ENCODE measurements at regions not wholly inside any gene's neighbourhood (a gene's known extent, or its start where the extent isn't known, plus 50 kb on each side); places are given as distances from the start of the nearest gene placed in this dataset.

GRCh38 chr6:103191391-103192093 is 1668.2 kb downstream of the HACE1 start (continued):
- TF ChIP-seq REST (IDR thresholded peaks at IDR 0.05; ENCODE audit: low read depth, low read length) (no peak), SKIL (IDR thresholded peaks at IDR 0.05; ENCODE audit: low read depth, poor library complexity, severe bottlenecking) (no peak)

- ATAC-seq (no peak), DNase-seq (ENCODE audit: low read depth, low spot score) (no peak), FAIRE-seq (no peak)
- TF ChIP-seq BCLAF1 (IDR thresholded peaks at IDR 0.05) = no peak
- H3K79me2 ChIP-seq (ENCODE audit: control insufficient read depth, insufficient read depth, low read length) = no peaks in the 10 kb centered on the region
- H3K27me3 ChIP-seq (replicated peaks in 1 of 2; ENCODE audit: control insufficient read depth in 2 of 2, insufficient read depth in 2 of 2, low read length in 1 of 2) = no peaks in the 10 kb centered on the region
- 15% methylated on average over 3 of the region's 3 CpGs for WGBS (ENCODE audit: insufficient coverage, insufficient replicate concordance, low lambda C conversion rate, missing lambda C conversion rate)
- no peaks in the 10 kb centered on the region for H3K36me3 ChIP-seq (ENCODE audit: control insufficient read depth in 2 of 2, insufficient read depth in 2 of 2, low read length in 1 of 2)
- SMC1A ChIA-PET (ENCODE audit: uncharacterized antibody, unreplicated experiment) = interaction anchor here (0.8 to 1.4 kb wide), 5 partner anchors 24 to 157 kb away, joined by 3 to 4 read pairs (median 3); no protein-coding TSS in a partner anchor
- no TSS peak for BruUV-seq (replicated peaks)
- intact Hi-C loops (cut with micrococcal nuclease; ENCODE audit: unreplicated experiment) = no loop called here
- H2AFZ ChIP-seq (ENCODE audit: control insufficient read depth, low read depth, low read length) = no peak overlapping the region
- RAD21 ChIA-PET (ENCODE audit: unreplicated experiment) = no interaction called here
- CTCF ChIA-PET = no interaction called here
- H3K9ac ChIP-seq (ENCODE audit: control insufficient read depth, insufficient read depth, low read length) = no peak overlapping the region
- no peak overlapping the region for H3K4me3 ChIP-seq
- no peaks in the 10 kb centered on the region for H4K20me1 ChIP-seq (ENCODE audit: control insufficient read depth, insufficient read depth)
- H3K9me3 ChIP-seq (replicated peaks; ENCODE audit: control insufficient read depth, insufficient read depth, low read length) = no peaks in the 10 kb centered on the region
- no peaks in the 10 kb centered on the region for H3K4me1 ChIP-seq (ENCODE audit: control insufficient read depth, insufficient read depth, low read length)
- in situ Hi-C loops (cut with MboI) = no loop called here
- no peak overlapping the region for H3K4me2 ChIP-seq (ENCODE audit: control insufficient read depth, insufficient read depth)
- POLR2A ChIA-PET = no interaction called here
- H3K27ac ChIP-seq (ENCODE audit: control insufficient read depth, insufficient read depth) = no peak overlapping the region
Measured at GRCh38 chr6:103184776-103185175, 1674.9 kb downstream of the HACE1 start.
